ENCODE measurements at regions not wholly inside any gene's neighbourhood (a gene's known extent, or its start where the extent isn't known, plus 50 kb on each side); places are given as distances from the start of the nearest gene placed in this dataset.

GRCh38 chr3:102608875-102609274 lies 174.1 kb downstream of the ZPLD1 start:
- intact Hi-C loops (cut with DNase I), result no loop called here
- no peak overlapping the region for H3K4me3 ChIP-seq

DNA sequence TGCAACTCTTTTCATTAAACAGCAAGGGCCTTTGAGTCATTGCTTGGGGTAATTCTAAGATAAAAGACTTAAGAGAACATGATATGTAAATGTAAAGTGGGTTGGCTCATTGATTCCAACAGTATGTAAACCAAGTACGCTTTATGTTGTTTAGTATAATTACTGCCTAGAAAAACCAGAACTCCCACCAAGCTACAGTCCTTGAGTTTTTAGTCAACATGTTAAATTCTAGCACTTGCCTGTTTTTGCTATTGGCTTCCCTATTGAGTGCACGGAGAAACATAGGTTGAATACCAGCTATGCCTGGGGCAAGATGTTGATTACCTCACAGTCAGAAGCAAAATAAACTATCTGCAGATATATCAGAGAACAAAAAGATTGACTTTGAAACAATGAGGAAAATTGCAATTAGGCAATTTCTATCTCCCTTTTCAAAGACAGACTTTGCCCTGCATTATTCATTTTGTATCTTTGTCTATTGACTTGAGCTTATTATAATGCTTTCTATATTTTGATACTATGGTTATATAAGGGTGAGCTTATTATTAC lies 179.3 kb downstream of the ZPLD1 start:
- no peaks in the 10 kb centered on the region for H3K4me1 ChIP-seq
- H3K27me3 ChIP-seq, result no peaks in the 10 kb centered on the region
- H3K9me3 ChIP-seq, result no peaks in the 10 kb centered on the region
- 75% methylated on average over 2 of the region's 2 CpGs for WGBS
- TF ChIP-seq EP300 (IDR thresholded peaks at IDR 0.05) (no peak), POLR2AphosphoS5 (IDR thresholded peaks at IDR 0.05) (no peak), POLR2A (IDR thresholded peaks at IDR 0.05; ENCODE audit: low read depth) (no peak)
- TF ChIP-seq, protein P1, sequence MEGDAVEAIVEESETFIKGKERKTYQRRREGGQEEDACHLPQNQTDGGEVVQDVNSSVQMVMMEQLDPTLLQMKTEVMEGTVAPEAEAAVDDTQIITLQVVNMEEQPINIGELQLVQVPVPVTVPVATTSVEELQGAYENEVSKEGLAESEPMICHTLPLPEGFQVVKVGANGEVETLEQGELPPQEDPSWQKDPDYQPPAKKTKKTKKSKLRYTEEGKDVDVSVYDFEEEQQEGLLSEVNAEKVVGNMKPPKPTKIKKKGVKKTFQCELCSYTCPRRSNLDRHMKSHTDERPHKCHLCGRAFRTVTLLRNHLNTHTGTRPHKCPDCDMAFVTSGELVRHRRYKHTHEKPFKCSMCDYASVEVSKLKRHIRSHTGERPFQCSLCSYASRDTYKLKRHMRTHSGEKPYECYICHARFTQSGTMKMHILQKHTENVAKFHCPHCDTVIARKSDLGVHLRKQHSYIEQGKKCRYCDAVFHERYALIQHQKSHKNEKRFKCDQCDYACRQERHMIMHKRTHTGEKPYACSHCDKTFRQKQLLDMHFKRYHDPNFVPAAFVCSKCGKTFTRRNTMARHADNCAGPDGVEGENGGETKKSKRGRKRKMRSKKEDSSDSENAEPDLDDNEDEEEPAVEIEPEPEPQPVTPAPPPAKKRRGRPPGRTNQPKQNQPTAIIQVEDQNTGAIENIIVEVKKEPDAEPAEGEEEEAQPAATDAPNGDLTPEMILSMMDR (IDR thresholded peaks at IDR 0.05), result no peak
- no peak overlapping the region for H3K27ac ChIP-seq (replicated peaks in 1 of 4)
- intact Hi-C loops (cut with DNase I), result no loop called here
- H3K4me3 ChIP-seq, result no peak overlapping the region
- no peak for DNase-seq (ENCODE audit: extremely low spot score)
- no peaks in the 10 kb centered on the region for H3K36me3 ChIP-seq

More at GRCh38 chr3:102608875-102609274, 174.1 kb downstream of the ZPLD1 start:
- TF ChIP-seq, protein P1 (IDR thresholded peaks at IDR 0.05), result no peak
- TF ChIP-seq POLR2AphosphoS5 (IDR thresholded peaks at IDR 0.05), result no peak
- TF ChIP-seq POLR2A (IDR thresholded peaks at IDR 0.05; ENCODE audit: low read depth), result no peak
- TF ChIP-seq EP300 (IDR thresholded peaks at IDR 0.05), result no peak
- Histone ChIP-seq H3K4me1 (no peaks in the 10 kb centered on the region), H3K27me3 (no peaks in the 10 kb centered on the region), H3K9me3 (no peaks in the 10 kb centered on the region), H3K27ac (replicated peaks in 1 of 4) (no peak overlapping the region), H3K36me3 (no peaks in the 10 kb centered on the region)
- WGBS, result 78% methylated on average over 2 of the region's 2 CpGs
- DNase-seq (ENCODE audit: extremely low spot score), result no peak

DNA sequence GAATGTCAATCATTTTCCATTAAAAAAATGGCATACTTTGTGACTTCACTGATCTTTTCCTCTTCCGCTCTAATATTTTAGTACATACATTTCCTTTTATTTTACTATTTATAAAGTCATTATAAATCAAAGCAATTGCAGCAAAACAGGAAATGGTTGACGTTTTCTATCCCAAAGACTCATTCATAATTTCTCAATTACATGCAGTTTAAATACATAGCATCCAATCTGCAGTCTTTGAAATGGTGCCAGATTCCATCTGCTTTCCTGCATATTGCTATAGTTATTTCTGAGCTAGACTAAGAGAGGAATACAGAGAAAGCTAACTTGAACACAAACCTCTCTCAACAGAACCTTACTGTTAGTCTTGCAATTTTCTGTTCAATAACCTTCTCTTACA lies 179.8 kb downstream of the ZPLD1 start:
- Histone ChIP-seq H3K27ac (replicated peaks in 1 of 4) (no peak overlapping the region), H3K9me3 (no peaks in the 10 kb centered on the region), H3K4me1 (no peaks in the 10 kb centered on the region), H3K4me3 (no peak overlapping the region), H3K36me3 (no peaks in the 10 kb centered on the region), H3K27me3 (no peaks in the 10 kb centered on the region)
- DNase-seq (ENCODE audit: extremely low spot score), result no peak
- intact Hi-C loops (cut with DNase I), result no loop called here
- TF ChIP-seq, protein P1 (IDR thresholded peaks at IDR 0.05), result no peak
- TF ChIP-seq EP300 (IDR thresholded peaks at IDR 0.05), result no peak
- no peak for TF ChIP-seq POLR2A (IDR thresholded peaks at IDR 0.05; ENCODE audit: low read depth)
- no peak for TF ChIP-seq POLR2AphosphoS5 (IDR thresholded peaks at IDR 0.05)
- WGBS, result 47% methylated on average over 2 of the region's 2 CpGs

DNA sequence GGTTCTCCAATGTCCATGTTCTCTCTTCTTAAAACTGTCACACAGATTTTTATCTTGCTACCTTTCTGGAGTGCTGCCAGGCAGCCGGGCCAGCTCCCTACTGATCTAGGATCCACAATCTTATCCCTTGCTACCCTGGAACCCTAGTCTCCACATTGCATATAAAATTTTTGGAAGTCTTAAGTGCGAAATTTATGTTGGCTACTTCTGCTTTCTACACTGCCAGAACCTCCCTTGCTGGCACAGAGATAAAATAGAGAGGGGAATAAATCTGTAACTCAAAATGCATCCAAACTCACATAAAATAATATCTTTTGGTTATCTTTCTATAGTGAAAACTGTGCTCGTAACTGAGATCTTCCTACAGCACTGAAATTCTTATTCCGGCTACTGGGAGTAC lies 182.6 kb downstream of the ZPLD1 start:
- H3K4me1 ChIP-seq, result no peaks in the 10 kb centered on the region
- TF ChIP-seq POLR2AphosphoS5 (IDR thresholded peaks at IDR 0.05) (no peak), POLR2A (IDR thresholded peaks at IDR 0.05; ENCODE audit: low read depth) (no peak), EP300 (IDR thresholded peaks at IDR 0.05) (no peak)
- TF ChIP-seq, protein P1 (IDR thresholded peaks at IDR 0.05), result no peak
- H3K36me3 ChIP-seq, result no peaks in the 10 kb centered on the region
- WGBS, result 85% methylated on average over 4 of the region's 4 CpGs
- H3K4me3 ChIP-seq, result no peak overlapping the region
- DNase-seq (ENCODE audit: extremely low spot score), result no peak
- no peak overlapping the region for H3K27ac ChIP-seq (replicated peaks in 1 of 4)
- no peaks in the 10 kb centered on the region for H3K27me3 ChIP-seq
- intact Hi-C loops (cut with DNase I), result no loop called here
- H3K9me3 ChIP-seq, result no peaks in the 10 kb centered on the region

GRCh38 chr3:102619361-102619760 lies 184.5 kb downstream of the ZPLD1 start:
- H3K27ac ChIP-seq (replicated peaks in 1 of 4), result no peak overlapping the region
- TF ChIP-seq POLR2A (IDR thresholded peaks at IDR 0.05; ENCODE audit: low read depth) (no peak), EP300 (IDR thresholded peaks at IDR 0.05) (no peak), POLR2AphosphoS5 (IDR thresholded peaks at IDR 0.05) (no peak)
- TF ChIP-seq, protein P1 (IDR thresholded peaks at IDR 0.05), result no peak
- WGBS, result 86% methylated on average over 1 of the region's 1 CpG
- H3K4me1 ChIP-seq, result no peaks in the 10 kb centered on the region
- H3K9me3 ChIP-seq, result no peaks in the 10 kb centered on the region
- H3K36me3 ChIP-seq, result no peaks in the 10 kb centered on the region
- no peak overlapping the region for H3K4me3 ChIP-seq
- intact Hi-C loops (cut with DNase I), result no loop called here
- DNase-seq (ENCODE audit: extremely low spot score), result no peak
- no peaks in the 10 kb centered on the region for H3K27me3 ChIP-seq
